Muscle of leg (tissue), 3 donors: ENCODE measurements at regions not wholly inside any gene's neighbourhood (a gene's known extent, or its start where the extent isn't known, plus 50 kb on each side); places are given as distances from the start of the nearest gene placed in this dataset.

Experiments used
- DNase-seq: peaks from one replicate; pipeline ENCODE4 v3.0.0; 2013
- H3K27ac ChIP-seq: one replicate; pipeline ENCODE4 v1.5.1; 2013; ENCODE audit warnings: mild to moderate bottlenecking, low read length, control low read depth
- H3K27me3 ChIP-seq: one replicate; pipeline ENCODE4 v1.6.1; 2013; ENCODE audit warnings: low read length; ENCODE audit not compliant: control insufficient read depth, insufficient read depth
- H3K36me3 ChIP-seq: one replicate; pipeline ENCODE4 v1.6.1; 2013; ENCODE audit warnings: low read length; ENCODE audit not compliant: control insufficient read depth, insufficient read depth
- H3K4me1 ChIP-seq: one replicate; pipeline ENCODE4 v1.6.1; 2013; ENCODE audit warnings: low read length; ENCODE audit not compliant: control insufficient read depth, insufficient read depth
- H3K4me3 ChIP-seq: one replicate; pipeline ENCODE4 v1.5.1; 2013; ENCODE audit warnings: low read length, control low read depth
- H3K9me3 ChIP-seq: replicated peaks from 2 replicates; pipeline ENCODE4 v1.6.1; 2013; ENCODE audit warnings: low read depth, low read length; ENCODE audit not compliant: control insufficient read depth
- WGBS: methylation state at CpG from one replicate; pipeline ENCODE4 v1.1.5; 2013; ENCODE audit warnings: missing lambda C conversion rate; ENCODE audit not compliant: insufficient coverage; 5-methylcytosine and 5-hydroxymethylcytosine counted together

- WGBS, result 91% methylated on average over 7 of the region's 11 CpGs
- H3K4me3 ChIP-seq, result no peak overlapping the region
These were observed 120.9 kb downstream of the SAMMSON start for GRCh38 chr3:70120357-70120966.

GRCh38 chr3:70127192-70127591 is 127.7 kb downstream of the SAMMSON start:
- Histone ChIP-seq H3K4me3 (no peak overlapping the region), H3K4me1 (no peaks in the 10 kb centered on the region), H3K27me3 (no peaks in the 10 kb centered on the region), H3K27ac (no peak overlapping the region), H3K36me3 (no peaks in the 10 kb centered on the region), H3K9me3 (no peaks in the 10 kb centered on the region)
- no CpG with 5 or more reads among the region's 1 CpG for WGBS
- no peak for DNase-seq

More at GRCh38 chr3:70120357-70120966, 120.9 kb downstream of the SAMMSON start:
- H3K9me3 ChIP-seq, result no peaks in the 10 kb centered on the region
- H3K27me3 ChIP-seq, result no peaks in the 10 kb centered on the region
- H3K4me1 ChIP-seq, result no peaks in the 10 kb centered on the region
- no peak overlapping the region for H3K27ac ChIP-seq
- H3K36me3 ChIP-seq, result no peaks in the 10 kb centered on the region
- peak; percentile 21 for DNase-seq

- no peak overlapping the region for H3K4me3 ChIP-seq
- no peaks in the 10 kb centered on the region for H3K36me3 ChIP-seq
- H3K4me1 ChIP-seq, result no peaks in the 10 kb centered on the region
- WGBS, result no CpG with 5 or more reads among the region's 2 CpGs
- DNase-seq, result no peak
- H3K27ac ChIP-seq, result no peak overlapping the region
- H3K27me3 ChIP-seq, result no peaks in the 10 kb centered on the region
- H3K9me3 ChIP-seq, result no peaks in the 10 kb centered on the region
These were observed 137.8 kb downstream of the SAMMSON start for GRCh38 chr3:70137366-70137765.

GRCh38 chr3:70138606-70139005 is 139.1 kb downstream of the SAMMSON start:
- no peaks in the 10 kb centered on the region for H3K4me1 ChIP-seq
- no peaks in the 10 kb centered on the region for H3K36me3 ChIP-seq
- WGBS, result no CpG with 5 or more reads among the region's 1 CpG
- DNase-seq, result no peak
- H3K27ac ChIP-seq, result no peak overlapping the region
- H3K4me3 ChIP-seq, result no peak overlapping the region
- no peaks in the 10 kb centered on the region for H3K27me3 ChIP-seq
- H3K9me3 ChIP-seq, result no peaks in the 10 kb centered on the region
